ENCODE measurements at regions not wholly inside any gene's neighbourhood (a gene's known extent, or its start where the extent isn't known, plus 50 kb on each side); places are given as distances from the start of the nearest gene placed in this dataset.

DNA sequence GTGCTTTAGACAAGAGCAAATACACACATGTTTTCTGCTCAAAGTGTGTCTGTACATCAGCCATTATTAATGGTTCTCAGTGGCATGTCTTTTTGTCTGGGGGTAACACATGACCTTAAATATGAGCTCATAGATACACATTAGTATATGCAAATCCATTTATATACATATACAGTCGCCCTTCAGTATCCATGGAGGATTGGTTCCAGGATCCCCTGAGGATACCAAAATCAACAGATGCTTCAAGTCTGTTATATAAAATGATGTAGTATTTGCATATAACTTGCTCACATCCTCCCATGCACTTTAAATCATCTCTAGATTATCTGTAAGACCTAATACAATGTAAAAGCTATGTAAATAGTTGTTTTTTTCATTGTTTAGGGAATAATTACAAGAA, 298.1 kb downstream of the OLFM4 start:
- TF ChIP-seq, protein P1, sequence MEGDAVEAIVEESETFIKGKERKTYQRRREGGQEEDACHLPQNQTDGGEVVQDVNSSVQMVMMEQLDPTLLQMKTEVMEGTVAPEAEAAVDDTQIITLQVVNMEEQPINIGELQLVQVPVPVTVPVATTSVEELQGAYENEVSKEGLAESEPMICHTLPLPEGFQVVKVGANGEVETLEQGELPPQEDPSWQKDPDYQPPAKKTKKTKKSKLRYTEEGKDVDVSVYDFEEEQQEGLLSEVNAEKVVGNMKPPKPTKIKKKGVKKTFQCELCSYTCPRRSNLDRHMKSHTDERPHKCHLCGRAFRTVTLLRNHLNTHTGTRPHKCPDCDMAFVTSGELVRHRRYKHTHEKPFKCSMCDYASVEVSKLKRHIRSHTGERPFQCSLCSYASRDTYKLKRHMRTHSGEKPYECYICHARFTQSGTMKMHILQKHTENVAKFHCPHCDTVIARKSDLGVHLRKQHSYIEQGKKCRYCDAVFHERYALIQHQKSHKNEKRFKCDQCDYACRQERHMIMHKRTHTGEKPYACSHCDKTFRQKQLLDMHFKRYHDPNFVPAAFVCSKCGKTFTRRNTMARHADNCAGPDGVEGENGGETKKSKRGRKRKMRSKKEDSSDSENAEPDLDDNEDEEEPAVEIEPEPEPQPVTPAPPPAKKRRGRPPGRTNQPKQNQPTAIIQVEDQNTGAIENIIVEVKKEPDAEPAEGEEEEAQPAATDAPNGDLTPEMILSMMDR (IDR thresholded peaks at IDR 0.05) = no peak
- no peak for TF ChIP-seq POLR2AphosphoS5 (IDR thresholded peaks at IDR 0.05; ENCODE audit: insufficient read depth in 1 of 2, low read depth in 1 of 2)
- no peak for TF ChIP-seq POLR2A (IDR thresholded peaks at IDR 0.05)
